ENCODE measurements at regions not wholly inside any gene's neighbourhood (a gene's known extent, or its start where the extent isn't known, plus 50 kb on each side); places are given as distances from the start of the nearest gene placed in this dataset.

DNA sequence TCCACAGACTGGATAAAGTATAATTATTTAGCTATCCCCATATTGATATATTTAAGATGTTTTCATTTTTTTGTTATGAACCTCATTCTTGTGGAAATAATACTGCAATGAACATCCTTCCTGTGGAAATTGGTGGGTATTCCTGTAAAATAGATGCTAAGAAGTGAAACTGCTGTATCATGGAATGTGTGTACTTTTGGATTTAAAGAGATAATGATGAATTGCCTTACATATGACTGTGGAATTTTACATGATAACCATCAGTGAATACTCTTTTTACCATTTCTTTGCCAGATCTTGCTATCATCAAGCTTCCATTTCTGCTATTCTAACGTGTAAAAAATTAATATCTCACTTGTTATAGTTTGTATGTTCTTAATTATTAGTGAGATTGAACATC, 847.9 kb downstream of the EFNA5 start:
- in situ Hi-C loops (cut with HindIII; ENCODE audit: low pct_ligation_motif_present, low sequenced_read_pairs) = no loop called here
- no peak for DNase-seq
- no peaks in the 10 kb centered on the region for H3K27me3 ChIP-seq (replicated peaks)

DNA sequence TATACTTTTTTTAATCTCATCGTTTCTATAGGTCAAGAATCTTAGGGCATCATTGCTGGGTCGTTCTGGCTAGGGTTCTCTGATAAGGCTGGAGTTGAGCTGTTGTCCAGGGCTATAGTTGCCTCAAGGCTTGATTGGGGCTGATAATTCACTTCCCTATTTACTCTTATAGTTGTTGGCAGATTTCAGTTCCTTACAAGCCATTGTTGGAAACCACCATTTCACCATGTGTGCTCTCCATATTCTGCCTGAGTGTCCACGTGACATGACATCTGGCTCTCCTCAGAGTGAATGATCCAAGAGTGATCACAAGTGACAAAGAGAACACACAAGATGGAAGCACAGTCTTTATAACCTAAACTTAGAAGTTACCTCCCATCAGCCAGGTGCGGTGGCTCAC, 852.2 kb downstream of the EFNA5 start:
- Histone ChIP-seq H3K4me3 (ENCODE audit: low read depth, low read length) (no peak overlapping the region), H3K27ac (no peak overlapping the region), H3K36me3 (replicated peaks) (no peaks in the 10 kb centered on the region), H3K27me3 (replicated peaks) (no peaks in the 10 kb centered on the region)
- DNase-seq = no peak
- TF ChIP-seq, protein P1, sequence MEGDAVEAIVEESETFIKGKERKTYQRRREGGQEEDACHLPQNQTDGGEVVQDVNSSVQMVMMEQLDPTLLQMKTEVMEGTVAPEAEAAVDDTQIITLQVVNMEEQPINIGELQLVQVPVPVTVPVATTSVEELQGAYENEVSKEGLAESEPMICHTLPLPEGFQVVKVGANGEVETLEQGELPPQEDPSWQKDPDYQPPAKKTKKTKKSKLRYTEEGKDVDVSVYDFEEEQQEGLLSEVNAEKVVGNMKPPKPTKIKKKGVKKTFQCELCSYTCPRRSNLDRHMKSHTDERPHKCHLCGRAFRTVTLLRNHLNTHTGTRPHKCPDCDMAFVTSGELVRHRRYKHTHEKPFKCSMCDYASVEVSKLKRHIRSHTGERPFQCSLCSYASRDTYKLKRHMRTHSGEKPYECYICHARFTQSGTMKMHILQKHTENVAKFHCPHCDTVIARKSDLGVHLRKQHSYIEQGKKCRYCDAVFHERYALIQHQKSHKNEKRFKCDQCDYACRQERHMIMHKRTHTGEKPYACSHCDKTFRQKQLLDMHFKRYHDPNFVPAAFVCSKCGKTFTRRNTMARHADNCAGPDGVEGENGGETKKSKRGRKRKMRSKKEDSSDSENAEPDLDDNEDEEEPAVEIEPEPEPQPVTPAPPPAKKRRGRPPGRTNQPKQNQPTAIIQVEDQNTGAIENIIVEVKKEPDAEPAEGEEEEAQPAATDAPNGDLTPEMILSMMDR (IDR thresholded peaks at IDR 0.05; ENCODE audit: low read depth, low read length, missing control alignments) = no peak
- in situ Hi-C loops (cut with HindIII; ENCODE audit: low pct_ligation_motif_present, low sequenced_read_pairs) = no loop called here

More for the DNA sequence above, 847.9 kb downstream of the EFNA5 start:
- TF ChIP-seq, protein P1 (IDR thresholded peaks at IDR 0.05; ENCODE audit: low read depth, low read length, missing control alignments) = no peak
- Histone ChIP-seq H3K27ac (no peak overlapping the region), H3K36me3 (replicated peaks) (no peaks in the 10 kb centered on the region), H3K4me3 (ENCODE audit: low read depth, low read length) (no peak overlapping the region)

DNA sequence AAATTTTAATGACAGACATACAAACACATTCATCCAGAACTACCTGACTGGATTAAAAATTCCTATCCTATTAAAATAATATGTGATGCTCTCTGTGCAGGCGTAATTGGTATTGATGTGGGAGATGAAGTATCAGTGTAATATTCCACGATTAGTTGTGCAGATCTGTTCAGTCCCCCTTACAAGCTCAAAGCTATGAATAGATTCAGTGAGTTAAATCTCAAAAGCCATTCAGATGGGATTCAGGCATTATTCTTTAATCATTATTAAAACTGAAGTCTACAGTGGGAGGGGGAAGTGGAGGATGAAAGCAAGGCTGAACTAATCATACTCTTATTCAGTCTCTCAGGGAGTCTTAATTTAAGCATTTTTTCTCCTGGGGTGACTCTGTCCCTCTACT, 855.8 kb downstream of the EFNA5 start:
- Histone ChIP-seq H3K36me3 (replicated peaks) (no peaks in the 10 kb centered on the region), H3K27me3 (replicated peaks) (no peaks in the 10 kb centered on the region), H3K27ac (no peak overlapping the region), H3K4me3 (ENCODE audit: low read depth, low read length) (no peak overlapping the region)
- in situ Hi-C loops (cut with HindIII; ENCODE audit: low pct_ligation_motif_present, low sequenced_read_pairs) = no loop called here
- TF ChIP-seq, protein P1 (IDR thresholded peaks at IDR 0.05; ENCODE audit: low read depth, low read length, missing control alignments) = no peak
- DNase-seq = no peak

DNA sequence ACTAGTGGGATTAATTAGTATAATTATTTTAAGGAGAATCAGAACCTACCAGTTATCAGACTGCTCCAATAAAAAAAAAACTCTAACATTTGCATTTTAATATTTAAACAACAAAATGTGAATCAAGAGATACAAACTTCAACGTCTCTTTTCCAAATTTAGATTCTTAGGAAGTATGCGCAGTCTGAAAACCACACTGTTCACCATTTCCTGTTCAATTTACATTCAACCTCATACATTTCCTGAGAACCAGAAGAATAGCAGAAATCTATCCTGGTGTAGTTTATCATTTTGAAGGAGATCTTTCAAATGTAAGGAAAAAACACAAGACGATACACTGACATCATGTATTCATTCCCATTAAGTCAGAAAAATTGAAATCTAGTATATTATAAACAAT, 869.2 kb downstream of the EFNA5 start:
- no peak for DNase-seq

DNA sequence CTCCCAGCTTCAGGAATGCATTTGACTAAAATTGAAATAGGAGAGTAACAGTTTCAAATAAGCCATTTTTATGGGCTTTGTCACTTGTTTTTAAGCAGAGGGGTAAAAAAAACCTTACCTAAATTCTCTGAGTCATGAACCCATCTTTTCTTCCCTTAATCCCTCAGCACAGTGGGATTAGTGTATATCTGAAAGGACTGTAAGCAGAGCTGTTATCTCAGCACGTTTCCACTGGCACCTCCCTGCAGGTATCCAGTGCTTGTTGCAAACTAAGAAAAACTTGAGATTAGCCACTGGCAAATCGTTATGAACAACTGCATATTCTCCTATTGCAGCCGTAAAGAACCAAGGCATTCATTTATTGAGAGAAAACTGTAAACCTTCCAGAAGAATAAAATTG, 872.7 kb downstream of the EFNA5 start:
- Histone ChIP-seq H3K4me3 (ENCODE audit: low read depth, low read length) (no peak overlapping the region), H3K27me3 (replicated peaks) (no peaks in the 10 kb centered on the region), H3K36me3 (replicated peaks) (no peaks in the 10 kb centered on the region), H3K27ac (no peak overlapping the region)
- in situ Hi-C loops (cut with HindIII; ENCODE audit: low pct_ligation_motif_present, low sequenced_read_pairs) = no loop called here
- TF ChIP-seq, protein P1 (IDR thresholded peaks at IDR 0.05; ENCODE audit: low read depth, low read length, missing control alignments) = no peak
- no peak for DNase-seq

More for the DNA sequence above, 869.2 kb downstream of the EFNA5 start:
- TF ChIP-seq, protein P1 (IDR thresholded peaks at IDR 0.05; ENCODE audit: low read depth, low read length, missing control alignments) = no peak
- no peaks in the 10 kb centered on the region for H3K27me3 ChIP-seq (replicated peaks)
- no peak overlapping the region for H3K27ac ChIP-seq
- in situ Hi-C loops (cut with HindIII; ENCODE audit: low pct_ligation_motif_present, low sequenced_read_pairs) = no loop called here
- H3K36me3 ChIP-seq (replicated peaks) = no peaks in the 10 kb centered on the region
- no peak overlapping the region for H3K4me3 ChIP-seq (ENCODE audit: low read depth, low read length)

DNA sequence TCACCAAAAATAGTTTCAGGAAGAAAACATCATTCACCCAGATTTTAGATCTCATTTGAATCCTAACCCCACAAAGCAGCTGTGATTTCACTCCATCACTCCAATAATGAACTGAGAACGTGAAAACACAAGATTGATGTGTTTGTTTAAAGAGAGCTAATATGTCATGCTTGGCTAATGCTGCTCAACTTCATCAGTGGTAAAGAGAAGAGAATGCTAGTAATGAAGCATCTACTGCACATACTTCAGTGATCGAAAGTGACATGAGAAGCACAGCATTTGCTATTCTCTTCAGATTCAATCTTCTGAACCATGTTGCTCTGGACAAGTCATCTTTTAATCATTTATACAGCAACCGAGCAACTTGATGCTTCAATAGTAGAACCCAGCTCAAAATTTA, 874.7 kb downstream of the EFNA5 start:
- H3K36me3 ChIP-seq (replicated peaks) = no peaks in the 10 kb centered on the region
- no peak overlapping the region for H3K4me3 ChIP-seq (ENCODE audit: low read depth, low read length)
- no peak for DNase-seq
- in situ Hi-C loops (cut with HindIII; ENCODE audit: low pct_ligation_motif_present, low sequenced_read_pairs) = no loop called here
- H3K27me3 ChIP-seq (replicated peaks) = no peaks in the 10 kb centered on the region
- H3K27ac ChIP-seq = no peak overlapping the region
- TF ChIP-seq, protein P1 (IDR thresholded peaks at IDR 0.05; ENCODE audit: low read depth, low read length, missing control alignments) = no peak
